ENCODE measurements at regions not wholly inside any gene's neighbourhood (a gene's known extent, or its start where the extent isn't known, plus 50 kb on each side); places are given as distances from the start of the nearest gene placed in this dataset.
"Not testable (repeated sequence)": the region's sequence is repeated elsewhere in the genome, so short reads cannot be mapped to it uniquely, and the experiment has no call there.

DNA sequence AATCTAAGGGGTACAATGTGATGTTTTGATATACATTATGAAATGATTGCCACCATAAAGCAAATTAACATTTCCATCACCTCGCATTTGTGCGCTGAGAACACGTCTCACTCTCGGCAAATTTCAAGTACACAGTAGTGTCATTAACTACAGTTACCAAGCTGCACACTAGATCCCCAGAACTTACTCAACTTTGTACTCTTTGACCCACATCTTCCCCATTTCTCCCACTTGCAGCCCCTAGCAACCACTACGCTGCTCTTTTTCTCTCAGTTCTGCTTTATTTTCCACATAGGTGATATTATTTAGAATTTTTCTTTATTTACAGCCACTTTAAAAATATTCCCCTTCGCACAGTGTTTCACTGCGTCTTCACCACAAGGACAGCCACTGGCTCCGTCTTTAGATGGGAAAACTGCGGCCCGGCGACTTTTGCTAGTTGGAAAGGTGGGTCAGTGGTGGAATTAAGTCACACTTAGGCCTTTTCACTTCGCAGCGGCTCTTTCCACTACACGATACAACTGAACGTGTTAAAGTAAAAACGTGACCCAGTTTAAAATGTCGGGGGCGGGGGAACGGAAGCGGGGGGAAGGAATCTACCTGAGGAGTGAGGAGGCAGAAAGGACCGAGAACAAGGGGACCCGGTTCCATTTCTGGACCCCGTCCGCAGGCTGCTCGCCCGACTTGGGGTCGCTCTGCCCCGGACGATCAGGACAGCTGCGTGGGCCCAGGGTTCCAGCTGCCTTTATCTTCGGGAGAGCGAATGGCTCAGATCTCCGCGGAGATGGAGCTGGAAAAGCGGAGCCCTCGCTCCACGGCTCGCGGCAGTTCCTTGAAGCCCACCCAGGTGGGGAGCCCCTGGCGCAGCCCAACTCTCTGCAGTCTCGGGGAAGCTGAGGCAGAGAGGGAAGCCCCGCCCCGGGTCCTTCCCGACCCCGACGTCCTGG is 486.1 kb downstream of the UQCRFS1 start:
- no peak for DNase-seq

DNA sequence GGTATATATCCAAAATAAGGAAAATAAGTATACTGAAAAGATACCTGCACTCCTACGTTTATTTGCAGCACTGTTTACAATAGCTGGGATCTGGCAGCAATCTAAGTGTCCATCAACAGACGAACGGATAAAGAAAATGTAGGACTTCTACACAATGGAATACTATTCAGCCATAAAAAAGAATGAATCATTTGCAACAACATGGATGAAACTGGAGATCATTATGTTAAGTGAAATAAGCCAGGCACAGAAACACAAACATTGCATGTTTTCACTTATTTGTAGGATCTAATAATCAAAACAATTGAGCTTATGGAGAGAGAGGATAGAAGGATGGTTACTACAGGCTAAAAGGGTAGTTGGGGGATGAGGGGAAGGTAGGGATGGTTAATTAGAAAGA is 494.0 kb downstream of the UQCRFS1 start:
- DNase-seq, result no peak

GRCh38 chr19:28715157-28715556 is 497.8 kb downstream of the UQCRFS1 start:
- DNase-seq, result no peak

DNA sequence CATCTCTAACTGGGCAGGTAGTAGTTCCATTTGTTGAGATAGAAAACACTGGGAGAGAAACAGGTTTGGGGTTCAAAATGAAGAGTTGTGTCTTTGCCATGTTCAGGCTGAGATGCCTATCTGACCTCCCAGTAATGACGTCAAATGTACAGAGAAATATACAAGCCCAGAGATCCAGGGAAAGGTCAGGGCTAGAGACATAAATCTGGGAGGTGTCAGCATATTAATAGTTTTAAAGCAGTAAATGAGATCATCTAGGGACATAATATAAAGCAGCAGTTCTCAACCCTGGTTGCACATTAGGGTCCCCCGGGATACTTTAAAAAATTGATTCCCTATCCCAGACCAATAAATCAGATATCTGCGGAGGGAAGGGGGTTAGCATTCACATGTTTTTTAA is 501.5 kb downstream of the UQCRFS1 start:
- DNase-seq, result no peak

GRCh38 chr19:28710278-28710677 is 502.7 kb downstream of the UQCRFS1 start:
- peak; percentile 57 to 67 for DNase-seq

- DNase-seq, result no peak
Measured at GRCh38 chr19:28706693-28707092, 506.3 kb downstream of the UQCRFS1 start.

DNA sequence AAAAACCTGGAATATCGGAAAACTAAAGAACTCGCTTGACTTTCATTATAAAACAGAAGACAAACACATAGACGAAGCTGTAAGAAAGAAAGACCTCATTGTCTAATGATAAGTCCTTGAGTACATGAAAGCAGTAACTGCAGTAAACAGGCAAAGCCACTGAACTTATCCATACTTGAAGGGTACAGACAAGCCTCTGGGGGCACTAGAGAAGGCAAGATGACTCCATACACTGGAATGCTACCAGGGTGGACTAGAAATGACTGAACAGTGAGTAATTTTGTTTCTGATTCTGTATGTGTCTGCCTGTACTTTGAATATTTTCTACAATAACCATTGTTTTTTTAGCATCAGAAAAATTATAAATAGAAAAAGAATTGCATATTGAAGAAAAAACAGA is 507.9 kb downstream of the UQCRFS1 start:
- no peak for DNase-seq

DNA sequence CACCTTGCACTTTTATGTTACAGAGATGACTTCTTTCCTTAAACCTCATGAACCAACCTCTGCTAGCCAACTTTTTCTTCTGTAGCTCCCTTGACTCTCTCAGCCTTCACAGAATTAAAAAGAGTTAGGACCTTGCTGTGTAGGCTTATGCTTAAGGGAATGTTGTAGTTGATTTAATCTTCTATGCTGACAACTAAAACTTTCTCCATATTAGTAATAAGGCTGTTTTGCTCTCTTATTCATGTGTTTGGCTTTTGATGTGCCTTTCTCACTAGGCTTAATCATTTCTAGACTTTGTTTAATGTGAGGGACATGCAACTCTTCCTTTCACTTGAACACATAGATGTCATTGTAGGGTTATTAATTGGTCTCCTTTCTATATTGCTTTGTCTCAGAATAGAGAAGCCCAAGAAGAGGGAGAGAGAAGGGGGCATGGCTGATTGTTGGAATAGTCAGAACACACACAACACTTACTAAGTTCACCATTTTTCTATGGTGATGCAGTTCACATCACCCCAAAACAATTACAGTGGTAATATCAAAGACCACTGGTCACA is 509.5 kb downstream of the UQCRFS1 start:
- no peak for DNase-seq

DNA sequence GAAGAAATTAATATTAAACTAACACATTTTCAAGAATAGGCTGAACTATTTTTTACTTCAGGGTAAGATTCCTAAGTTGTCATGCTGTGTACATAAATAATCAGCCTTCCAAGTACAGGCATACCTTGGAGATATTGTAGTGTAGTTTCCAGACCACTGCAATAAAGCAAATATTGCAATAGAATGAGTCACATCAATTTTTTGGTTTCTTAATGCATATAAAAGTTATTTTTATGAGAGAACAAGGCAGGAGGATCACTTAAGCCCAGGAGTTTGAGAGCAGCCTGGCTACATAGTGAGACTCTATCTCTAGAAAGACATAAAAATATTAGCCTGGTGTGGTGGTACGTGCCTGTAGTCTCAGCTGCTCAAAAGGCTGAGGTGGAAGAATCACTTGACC is 511.5 kb downstream of the UQCRFS1 start:
- no peak for DNase-seq

- no peak for DNase-seq
Measured at GRCh38 chr19:28700176-28700575, 512.8 kb downstream of the UQCRFS1 start.

DNA sequence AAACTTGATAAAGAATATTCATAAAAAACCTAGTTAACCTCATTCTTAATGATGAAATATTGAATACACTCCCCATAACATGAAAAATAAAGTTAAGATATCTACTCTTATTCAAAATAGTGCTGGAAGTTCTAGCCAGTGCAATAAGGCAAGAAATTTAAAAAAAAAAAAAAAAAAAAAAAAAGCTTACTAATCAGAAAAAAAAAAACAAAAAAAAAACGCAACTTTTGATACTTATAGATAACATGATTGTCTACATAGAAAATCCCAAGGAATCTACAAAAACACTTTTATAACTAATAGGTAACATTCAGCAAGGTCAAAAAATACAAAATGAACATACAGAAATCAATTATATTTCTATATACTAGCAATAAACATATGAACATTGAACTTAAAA is 515.6 kb downstream of the UQCRFS1 start:
- DNase-seq, result no peak

- DNase-seq, result no peak
Measured at GRCh38 chr19:28694812-28695211, 518.1 kb downstream of the UQCRFS1 start.

DNA sequence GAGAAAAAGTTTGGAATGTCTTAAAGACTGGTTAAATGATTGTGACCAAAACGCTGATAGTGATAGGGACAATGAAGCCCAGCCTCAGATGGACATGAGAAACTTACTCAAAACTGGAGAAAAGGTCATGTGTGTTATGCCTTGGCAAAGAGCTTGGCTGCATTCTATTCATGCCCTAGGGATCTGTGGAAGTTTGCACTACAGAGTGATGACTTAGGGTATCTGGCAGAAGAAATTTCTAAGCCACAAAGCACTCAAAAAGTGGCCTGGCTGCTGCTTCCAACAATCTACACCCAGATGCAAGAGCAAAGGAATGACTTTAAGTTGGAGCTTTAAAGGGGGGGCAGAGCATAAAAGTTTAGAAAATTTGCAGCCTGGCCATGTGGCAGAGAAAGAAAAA is 521.3 kb downstream of the UQCRFS1 start:
- no peak for DNase-seq

DNA sequence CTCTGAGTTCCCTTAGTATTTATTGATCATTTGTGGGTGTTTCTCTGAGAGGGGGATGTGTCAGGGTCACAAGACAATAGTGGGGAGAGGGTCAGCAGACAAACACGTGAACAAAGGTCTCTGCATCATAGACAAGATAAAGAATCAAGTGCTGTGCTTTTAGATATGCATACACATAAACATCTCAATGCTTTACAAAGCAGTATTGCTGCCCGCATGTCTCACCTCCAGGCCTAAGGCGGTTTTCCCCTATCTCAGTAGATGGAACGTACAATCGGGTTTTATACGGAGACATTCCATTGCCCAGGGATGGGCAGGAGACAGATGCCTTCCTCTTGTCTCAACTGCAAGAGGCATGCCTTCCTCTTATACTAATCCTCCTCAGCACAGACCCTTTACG is 523.5 kb downstream of the UQCRFS1 start:
- DNase-seq, result not testable (repeated sequence)

- DNase-seq, result no peak
Measured at GRCh38 chr19:28687296-28687695, 525.7 kb downstream of the UQCRFS1 start.

GRCh38 chr19:28686756-28687155 is 526.2 kb downstream of the UQCRFS1 start:
- DNase-seq, result no peak

GRCh38 chr19:28685802-28686201 is 527.1 kb downstream of the UQCRFS1 start:
- no peak for DNase-seq

DNA sequence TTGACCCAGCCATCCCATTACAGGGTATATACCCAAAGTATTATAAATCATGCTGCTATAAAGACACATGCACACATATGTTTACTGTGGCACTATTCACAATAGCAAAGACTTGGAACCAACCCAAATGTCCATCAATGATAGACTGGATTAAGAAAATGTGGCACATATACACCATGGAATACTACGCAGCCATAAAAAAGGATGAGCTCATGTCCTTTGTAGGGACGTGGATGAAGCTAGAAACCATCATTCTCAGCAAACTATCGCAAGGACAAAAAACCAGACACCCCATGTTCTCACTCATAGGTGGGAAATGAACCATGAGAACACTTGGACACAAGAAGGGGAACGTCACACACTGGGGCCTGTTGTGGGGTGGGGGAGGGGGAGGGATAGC is 527.9 kb downstream of the UQCRFS1 start:
- DNase-seq, result not testable (repeated sequence)

GRCh38 chr19:28680111-28680510 is 532.8 kb downstream of the UQCRFS1 start:
- no peak for DNase-seq

GRCh38 chr19:28670836-28671235 is 542.1 kb downstream of the UQCRFS1 start:
- DNase-seq, result no peak

DNA sequence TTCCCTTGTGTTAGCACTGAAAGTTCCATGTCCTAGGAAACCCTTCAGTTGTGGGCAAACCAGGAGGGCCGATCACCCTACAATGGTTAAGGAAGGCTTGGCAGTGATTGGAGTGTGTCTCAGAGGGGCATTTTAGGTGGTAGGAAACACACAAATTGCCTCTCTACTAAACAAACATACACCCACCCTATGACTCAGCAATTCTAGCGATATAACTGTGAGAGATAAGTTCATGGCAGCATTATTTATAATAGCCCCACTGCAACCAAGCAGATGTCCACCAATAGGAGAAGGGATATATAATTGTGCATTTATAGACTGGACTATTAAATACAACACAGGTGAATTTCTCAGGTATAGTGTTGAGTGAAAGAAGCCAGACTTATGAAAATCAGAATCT is 543.1 kb downstream of the UQCRFS1 start:
- no peak for DNase-seq

DNA sequence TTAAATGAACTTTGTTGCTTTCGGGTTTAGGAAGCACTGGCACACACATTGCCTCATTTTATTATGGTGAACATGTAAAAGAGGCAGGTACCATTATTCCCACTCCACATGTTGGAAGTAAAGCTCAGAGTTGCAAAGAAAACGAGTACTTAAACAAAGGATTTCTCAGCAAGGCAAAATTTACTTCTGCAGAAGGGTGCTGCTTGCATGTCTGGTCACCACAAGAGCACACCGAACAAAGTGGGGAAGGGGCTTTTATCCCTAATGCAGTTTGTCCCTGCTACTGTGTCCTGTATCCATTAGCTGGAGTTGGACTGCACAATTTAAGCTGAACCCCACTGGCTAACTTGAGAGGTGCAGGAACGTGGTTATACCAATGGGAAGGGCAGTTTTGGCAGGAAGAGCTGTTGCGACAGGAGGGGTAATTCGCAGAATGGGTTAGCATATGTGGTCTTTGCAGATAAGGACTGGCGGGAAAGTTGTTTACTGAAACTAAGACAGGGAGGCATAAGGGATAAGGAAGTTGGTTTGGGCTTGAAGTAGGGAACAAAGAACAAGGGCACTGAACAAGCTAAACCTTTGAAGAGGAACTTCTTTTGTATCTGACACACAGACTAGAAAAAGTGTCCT is 545.5 kb downstream of the UQCRFS1 start:
- DNase-seq, result no peak

DNA sequence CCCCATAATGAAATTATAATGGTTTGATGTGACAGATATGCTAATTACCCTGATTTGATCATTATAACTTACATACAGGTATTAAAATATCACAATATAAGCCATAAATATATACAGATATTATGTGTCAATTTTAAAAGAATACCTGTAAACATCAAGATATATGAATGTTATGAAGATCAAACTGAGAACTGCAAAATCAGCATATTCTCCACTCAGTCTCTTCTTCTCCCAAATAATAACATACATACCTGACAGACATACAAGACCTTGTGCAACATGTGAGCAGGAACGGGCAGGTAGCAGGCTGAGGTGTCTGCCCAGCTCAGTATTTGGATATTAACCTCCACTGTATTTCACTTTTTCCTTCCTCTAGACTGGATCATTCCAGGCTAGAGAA is 547.2 kb downstream of the UQCRFS1 start:
- DNase-seq, result no peak

DNA sequence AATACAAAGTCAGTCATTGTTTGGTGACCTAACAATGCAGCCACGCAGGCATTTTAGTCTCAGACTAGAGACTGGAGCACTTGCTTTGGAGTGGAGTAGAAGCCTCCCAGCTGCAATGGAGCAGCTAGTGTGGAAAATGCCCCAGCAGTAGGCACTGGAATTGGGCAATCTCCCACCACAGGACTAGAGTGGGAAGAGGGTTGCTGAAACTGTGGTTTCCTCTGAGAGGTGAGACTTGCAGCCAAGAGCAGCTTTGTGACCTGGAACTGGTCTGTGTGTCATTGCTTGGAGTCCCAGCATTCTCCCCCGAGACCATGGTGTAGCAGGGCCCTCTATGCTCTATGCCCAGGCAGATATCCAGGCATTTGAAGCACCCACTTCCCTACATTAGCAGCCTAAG is 556.3 kb downstream of the UQCRFS1 start:
- no peak for DNase-seq
